SK-N-MC (cell line): ENCODE measurements at regions not wholly inside any gene's neighbourhood (a gene's known extent, or its start where the extent isn't known, plus 50 kb on each side); places are given as distances from the start of the nearest gene placed in this dataset.

ENCODE experiments used
- EZH2 ChIP-seq: fragments of 200-600 bp; sonication (generic); IDR thresholded peaks from one replicate; pipeline ENCODE4 v1.6.1; 2017; ENCODE audit warnings: antibody characterized with exemption
- FOXP2 ChIP-seq: optimal IDR thresholded peaks from 2 replicates; pipeline ENCODE3; 2011; ENCODE audit warnings: mild to moderate bottlenecking, moderate library complexity; ENCODE audit not compliant: insufficient read depth; ENCODE audit errors: extremely low read length, control extremely low read depth
- POLR2AphosphoS5 ChIP-seq: IDR thresholded peaks from 2 replicates; pipeline ENCODE4 v1.6.1; 2012; ENCODE audit warnings: mild to moderate bottlenecking, low read depth, low read length, borderline replicate concordance

DNA sequence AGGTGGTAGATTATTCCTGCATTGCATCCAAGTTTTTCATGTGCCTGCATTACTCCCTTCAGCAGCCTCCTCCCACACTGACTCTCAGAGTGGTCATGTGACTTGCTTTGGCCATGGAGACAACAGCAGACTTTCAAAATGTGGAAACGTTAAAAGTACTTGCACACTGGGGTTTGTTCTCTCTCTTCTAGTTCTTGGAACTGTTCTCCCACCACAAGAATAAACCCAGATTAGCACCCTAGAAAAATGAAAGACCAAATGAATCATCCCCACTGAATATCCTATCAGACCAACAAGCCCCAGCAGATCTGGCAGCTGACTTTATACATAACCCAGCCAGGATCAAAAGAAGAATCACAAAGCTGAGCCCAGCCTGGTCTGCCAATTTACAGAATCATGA is 398.5 kb downstream of the VPS13C start:
- no peak for TF ChIP-seq FOXP2
- TF ChIP-seq POLR2AphosphoS5 = no peak
- TF ChIP-seq EZH2 = no peak
